ENCODE measurements at regions not wholly inside any gene's neighbourhood (a gene's known extent, or its start where the extent isn't known, plus 50 kb on each side); places are given as distances from the start of the nearest gene placed in this dataset.

DNA sequence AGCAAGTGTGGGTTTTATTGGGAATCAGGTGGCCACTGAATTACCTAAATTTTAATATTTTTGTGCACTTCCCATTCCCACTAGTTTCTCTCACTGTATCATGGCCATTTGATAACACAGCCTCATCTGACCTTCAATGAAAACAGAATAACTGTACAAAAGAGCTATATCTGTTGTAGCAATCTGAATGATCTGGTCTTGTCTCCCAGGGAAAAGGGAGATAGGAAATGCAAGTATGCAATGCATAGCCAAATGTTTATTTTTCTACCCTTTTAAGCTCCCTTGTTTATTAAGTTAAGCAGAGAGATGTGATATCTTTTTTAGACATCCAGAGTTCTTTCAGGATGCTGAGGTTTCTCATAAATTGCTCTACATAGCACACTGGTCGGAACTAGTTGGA, 288.3 kb upstream of the CLINT1 start:
- DNase-seq (ENCODE audit: low read depth in 1 of 2, low spot score in 1 of 2): no peak
- H3K27me3 ChIP-seq (ENCODE audit: insufficient read depth, poor library complexity, severe bottlenecking): peaks cover 2% of the 10 kb centered on the region
- H3K4me3 ChIP-seq (replicated peaks; ENCODE audit: insufficient read depth, low read length): no peak overlapping the region
- H3K27ac ChIP-seq (replicated peaks): no peak overlapping the region
- TF ChIP-seq, protein P1, sequence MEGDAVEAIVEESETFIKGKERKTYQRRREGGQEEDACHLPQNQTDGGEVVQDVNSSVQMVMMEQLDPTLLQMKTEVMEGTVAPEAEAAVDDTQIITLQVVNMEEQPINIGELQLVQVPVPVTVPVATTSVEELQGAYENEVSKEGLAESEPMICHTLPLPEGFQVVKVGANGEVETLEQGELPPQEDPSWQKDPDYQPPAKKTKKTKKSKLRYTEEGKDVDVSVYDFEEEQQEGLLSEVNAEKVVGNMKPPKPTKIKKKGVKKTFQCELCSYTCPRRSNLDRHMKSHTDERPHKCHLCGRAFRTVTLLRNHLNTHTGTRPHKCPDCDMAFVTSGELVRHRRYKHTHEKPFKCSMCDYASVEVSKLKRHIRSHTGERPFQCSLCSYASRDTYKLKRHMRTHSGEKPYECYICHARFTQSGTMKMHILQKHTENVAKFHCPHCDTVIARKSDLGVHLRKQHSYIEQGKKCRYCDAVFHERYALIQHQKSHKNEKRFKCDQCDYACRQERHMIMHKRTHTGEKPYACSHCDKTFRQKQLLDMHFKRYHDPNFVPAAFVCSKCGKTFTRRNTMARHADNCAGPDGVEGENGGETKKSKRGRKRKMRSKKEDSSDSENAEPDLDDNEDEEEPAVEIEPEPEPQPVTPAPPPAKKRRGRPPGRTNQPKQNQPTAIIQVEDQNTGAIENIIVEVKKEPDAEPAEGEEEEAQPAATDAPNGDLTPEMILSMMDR (IDR thresholded peaks at IDR 0.05; ENCODE audit: insufficient read depth, low read length): no peak
- TF ChIP-seq POLR2AphosphoS5 (IDR thresholded peaks at IDR 0.05; ENCODE audit: low read depth) (no peak), SPI1 (IDR thresholded peaks at IDR 0.05; ENCODE audit: borderline replicate concordance, low read depth) (no peak), GABPA (IDR thresholded peaks at IDR 0.05; ENCODE audit: low read depth) (no peak)
- TF ChIP-seq, protein P2, sequence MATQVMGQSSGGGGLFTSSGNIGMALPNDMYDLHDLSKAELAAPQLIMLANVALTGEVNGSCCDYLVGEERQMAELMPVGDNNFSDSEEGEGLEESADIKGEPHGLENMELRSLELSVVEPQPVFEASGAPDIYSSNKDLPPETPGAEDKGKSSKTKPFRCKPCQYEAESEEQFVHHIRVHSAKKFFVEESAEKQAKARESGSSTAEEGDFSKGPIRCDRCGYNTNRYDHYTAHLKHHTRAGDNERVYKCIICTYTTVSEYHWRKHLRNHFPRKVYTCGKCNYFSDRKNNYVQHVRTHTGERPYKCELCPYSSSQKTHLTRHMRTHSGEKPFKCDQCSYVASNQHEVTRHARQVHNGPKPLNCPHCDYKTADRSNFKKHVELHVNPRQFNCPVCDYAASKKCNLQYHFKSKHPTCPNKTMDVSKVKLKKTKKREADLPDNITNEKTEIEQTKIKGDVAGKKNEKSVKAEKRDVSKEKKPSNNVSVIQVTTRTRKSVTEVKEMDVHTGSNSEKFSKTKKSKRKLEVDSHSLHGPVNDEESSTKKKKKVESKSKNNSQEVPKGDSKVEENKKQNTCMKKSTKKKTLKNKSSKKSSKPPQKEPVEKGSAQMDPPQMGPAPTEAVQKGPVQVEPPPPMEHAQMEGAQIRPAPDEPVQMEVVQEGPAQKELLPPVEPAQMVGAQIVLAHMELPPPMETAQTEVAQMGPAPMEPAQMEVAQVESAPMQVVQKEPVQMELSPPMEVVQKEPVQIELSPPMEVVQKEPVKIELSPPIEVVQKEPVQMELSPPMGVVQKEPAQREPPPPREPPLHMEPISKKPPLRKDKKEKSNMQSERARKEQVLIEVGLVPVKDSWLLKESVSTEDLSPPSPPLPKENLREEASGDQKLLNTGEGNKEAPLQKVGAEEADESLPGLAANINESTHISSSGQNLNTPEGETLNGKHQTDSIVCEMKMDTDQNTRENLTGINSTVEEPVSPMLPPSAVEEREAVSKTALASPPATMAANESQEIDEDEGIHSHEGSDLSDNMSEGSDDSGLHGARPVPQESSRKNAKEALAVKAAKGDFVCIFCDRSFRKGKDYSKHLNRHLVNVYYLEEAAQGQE (IDR thresholded peaks at IDR 0.05; ENCODE audit: insufficient replicate concordance, low read depth): no peak

DNA sequence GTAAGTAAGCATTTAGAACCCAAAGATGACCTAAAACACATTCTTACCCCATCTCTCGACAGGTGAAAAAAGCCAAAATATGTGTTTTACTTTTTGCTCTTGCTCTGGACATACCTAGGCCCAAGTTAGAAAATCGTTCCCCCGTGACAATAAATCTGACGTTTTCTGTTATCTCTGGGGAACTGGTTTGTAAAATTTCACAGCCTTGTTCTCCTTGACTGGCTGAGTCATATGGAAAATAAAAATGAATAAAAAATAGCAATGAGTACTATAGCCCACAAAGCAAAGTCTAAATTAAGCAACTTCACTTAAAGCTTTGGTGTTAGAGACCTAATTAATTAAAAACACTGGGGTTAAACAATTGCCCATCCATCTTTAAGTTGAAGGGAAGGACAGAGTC, 286.9 kb upstream of the CLINT1 start:
- no peak overlapping the region for H3K4me3 ChIP-seq (replicated peaks; ENCODE audit: insufficient read depth, low read length)
- H3K27ac ChIP-seq (replicated peaks): no peak overlapping the region
- DNase-seq (ENCODE audit: low read depth in 1 of 2, low spot score in 1 of 2): no peak
- no peaks in the 10 kb centered on the region for H3K27me3 ChIP-seq (ENCODE audit: insufficient read depth, poor library complexity, severe bottlenecking)
- TF ChIP-seq POLR2AphosphoS5 (IDR thresholded peaks at IDR 0.05; ENCODE audit: low read depth) (no peak), GABPA (IDR thresholded peaks at IDR 0.05; ENCODE audit: low read depth) (no peak), SPI1 (IDR thresholded peaks at IDR 0.05; ENCODE audit: borderline replicate concordance, low read depth) (no peak)
- TF ChIP-seq, protein P2 (IDR thresholded peaks at IDR 0.05; ENCODE audit: insufficient replicate concordance, low read depth): no peak
- TF ChIP-seq, protein P1 (IDR thresholded peaks at IDR 0.05; ENCODE audit: insufficient read depth, low read length): no peak

DNA sequence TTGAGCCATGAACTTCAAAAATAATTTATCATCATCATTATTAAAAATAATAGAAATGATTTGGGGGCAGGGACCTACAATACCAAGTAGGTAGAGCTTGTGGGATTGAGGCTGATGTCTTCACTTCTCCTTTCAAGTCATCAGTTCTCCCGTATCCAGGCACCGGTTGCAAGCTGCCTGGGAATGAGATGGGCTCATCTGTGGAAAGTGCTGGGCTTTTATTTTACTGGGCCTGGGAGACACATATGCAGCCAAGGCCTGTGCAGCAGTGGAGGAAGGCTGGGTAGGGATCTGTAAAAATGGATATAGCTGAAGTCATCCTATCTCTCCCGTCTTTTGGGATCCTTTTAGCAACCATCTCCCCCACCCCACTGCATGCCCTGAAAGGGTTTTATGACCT, 284.1 kb upstream of the CLINT1 start:
- Histone ChIP-seq H3K27ac (replicated peaks) (no peak overlapping the region), H3K27me3 (ENCODE audit: insufficient read depth, poor library complexity, severe bottlenecking) (peaks cover 2% of the 10 kb centered on the region), H3K4me3 (replicated peaks; ENCODE audit: insufficient read depth, low read length) (no peak overlapping the region)
- no peak for DNase-seq (ENCODE audit: low read depth in 1 of 2, low spot score in 1 of 2)
- TF ChIP-seq POLR2AphosphoS5 (IDR thresholded peaks at IDR 0.05; ENCODE audit: low read depth) (no peak), GABPA (IDR thresholded peaks at IDR 0.05; ENCODE audit: low read depth) (no peak), SPI1 (IDR thresholded peaks at IDR 0.05; ENCODE audit: borderline replicate concordance, low read depth) (no peak)
- TF ChIP-seq, protein P2 (IDR thresholded peaks at IDR 0.05; ENCODE audit: insufficient replicate concordance, low read depth): no peak
- TF ChIP-seq, protein P1 (IDR thresholded peaks at IDR 0.05; ENCODE audit: insufficient read depth, low read length): no peak

Data from HL-60 (cell line).